ENCODE measurements at regions not wholly inside any gene's neighbourhood (a gene's known extent, or its start where the extent isn't known, plus 50 kb on each side); places are given as distances from the start of the nearest gene placed in this dataset.

DNA sequence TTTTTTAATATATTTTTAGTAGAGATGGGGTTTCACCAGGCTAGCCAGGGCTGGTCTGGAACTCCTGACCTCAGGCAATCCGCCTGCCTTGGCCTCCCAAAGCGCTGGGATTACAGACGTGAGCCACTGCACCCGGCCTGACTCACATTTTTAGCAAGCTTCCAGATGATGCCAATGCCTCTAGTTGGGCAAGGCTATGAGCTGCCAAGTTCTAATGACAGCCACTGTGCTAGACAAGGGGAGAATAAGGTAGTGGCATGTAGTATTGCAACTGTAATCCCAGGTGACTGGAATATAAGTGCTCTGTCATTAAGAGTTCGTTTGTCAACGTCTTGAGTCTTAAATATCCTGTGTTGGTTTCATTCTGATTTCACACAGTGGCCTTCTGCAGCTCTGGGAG, 96.7 kb downstream of the SLIT2 start:
- H3K4me3 ChIP-seq: no peak overlapping the region
- H3K9me3 Mint-ChIP-seq: no peaks in the 10 kb centered on the region
- H3K27me3 ChIP-seq (ENCODE audit: insufficient read depth): no peaks in the 10 kb centered on the region
- H3K4me2 ChIP-seq: no peak overlapping the region
- H3K27me3 Mint-ChIP-seq (ENCODE audit: insufficient read depth, low read depth, poor library complexity): peaks cover 4% of the 10 kb centered on the region
- no peaks in the 10 kb centered on the region for H3F3A ChIP-seq (replicated peaks; ENCODE audit: low read depth)
- H3K9me2 ChIP-seq (ENCODE audit: insufficient read depth): no peaks in the 10 kb centered on the region
- no peaks in the 10 kb centered on the region for H3K36me3 ChIP-seq (ENCODE audit: insufficient read depth)
- H3K27ac Mint-ChIP-seq: no peak overlapping the region
- H3K36me3 Mint-ChIP-seq (ENCODE audit: low read depth): no peaks in the 10 kb centered on the region
- H3K4me1 Mint-ChIP-seq: peaks cover 12% of the 10 kb centered on the region
- no peaks in the 10 kb centered on the region for H4K20me1 ChIP-seq (replicated peaks; ENCODE audit: insufficient read depth)
- H2AFZ ChIP-seq: no peak overlapping the region
- no peak for TF ChIP-seq STAT1 (IDR thresholded peaks at IDR 0.05; ENCODE audit: unreplicated experiment)
- no peak for TF ChIP-seq EZH2 (IDR thresholded peaks at IDR 0.05; ENCODE audit: low read depth, unreplicated experiment)
- no peak for TF ChIP-seq JUNB (IDR thresholded peaks at IDR 0.05; ENCODE audit: unreplicated experiment)
- TF ChIP-seq, protein P1, sequence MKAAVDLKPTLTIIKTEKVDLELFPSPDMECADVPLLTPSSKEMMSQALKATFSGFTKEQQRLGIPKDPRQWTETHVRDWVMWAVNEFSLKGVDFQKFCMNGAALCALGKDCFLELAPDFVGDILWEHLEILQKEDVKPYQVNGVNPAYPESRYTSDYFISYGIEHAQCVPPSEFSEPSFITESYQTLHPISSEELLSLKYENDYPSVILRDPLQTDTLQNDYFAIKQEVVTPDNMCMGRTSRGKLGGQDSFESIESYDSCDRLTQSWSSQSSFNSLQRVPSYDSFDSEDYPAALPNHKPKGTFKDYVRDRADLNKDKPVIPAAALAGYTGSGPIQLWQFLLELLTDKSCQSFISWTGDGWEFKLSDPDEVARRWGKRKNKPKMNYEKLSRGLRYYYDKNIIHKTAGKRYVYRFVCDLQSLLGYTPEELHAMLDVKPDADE (IDR thresholded peaks at IDR 0.05): no peak
- TF ChIP-seq, protein P2, sequence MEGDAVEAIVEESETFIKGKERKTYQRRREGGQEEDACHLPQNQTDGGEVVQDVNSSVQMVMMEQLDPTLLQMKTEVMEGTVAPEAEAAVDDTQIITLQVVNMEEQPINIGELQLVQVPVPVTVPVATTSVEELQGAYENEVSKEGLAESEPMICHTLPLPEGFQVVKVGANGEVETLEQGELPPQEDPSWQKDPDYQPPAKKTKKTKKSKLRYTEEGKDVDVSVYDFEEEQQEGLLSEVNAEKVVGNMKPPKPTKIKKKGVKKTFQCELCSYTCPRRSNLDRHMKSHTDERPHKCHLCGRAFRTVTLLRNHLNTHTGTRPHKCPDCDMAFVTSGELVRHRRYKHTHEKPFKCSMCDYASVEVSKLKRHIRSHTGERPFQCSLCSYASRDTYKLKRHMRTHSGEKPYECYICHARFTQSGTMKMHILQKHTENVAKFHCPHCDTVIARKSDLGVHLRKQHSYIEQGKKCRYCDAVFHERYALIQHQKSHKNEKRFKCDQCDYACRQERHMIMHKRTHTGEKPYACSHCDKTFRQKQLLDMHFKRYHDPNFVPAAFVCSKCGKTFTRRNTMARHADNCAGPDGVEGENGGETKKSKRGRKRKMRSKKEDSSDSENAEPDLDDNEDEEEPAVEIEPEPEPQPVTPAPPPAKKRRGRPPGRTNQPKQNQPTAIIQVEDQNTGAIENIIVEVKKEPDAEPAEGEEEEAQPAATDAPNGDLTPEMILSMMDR (conservative IDR thresholded peaks at IDR 0.05; ENCODE audit: low read depth in 2 of 2): no peak
- TF ChIP-seq, protein P3, sequence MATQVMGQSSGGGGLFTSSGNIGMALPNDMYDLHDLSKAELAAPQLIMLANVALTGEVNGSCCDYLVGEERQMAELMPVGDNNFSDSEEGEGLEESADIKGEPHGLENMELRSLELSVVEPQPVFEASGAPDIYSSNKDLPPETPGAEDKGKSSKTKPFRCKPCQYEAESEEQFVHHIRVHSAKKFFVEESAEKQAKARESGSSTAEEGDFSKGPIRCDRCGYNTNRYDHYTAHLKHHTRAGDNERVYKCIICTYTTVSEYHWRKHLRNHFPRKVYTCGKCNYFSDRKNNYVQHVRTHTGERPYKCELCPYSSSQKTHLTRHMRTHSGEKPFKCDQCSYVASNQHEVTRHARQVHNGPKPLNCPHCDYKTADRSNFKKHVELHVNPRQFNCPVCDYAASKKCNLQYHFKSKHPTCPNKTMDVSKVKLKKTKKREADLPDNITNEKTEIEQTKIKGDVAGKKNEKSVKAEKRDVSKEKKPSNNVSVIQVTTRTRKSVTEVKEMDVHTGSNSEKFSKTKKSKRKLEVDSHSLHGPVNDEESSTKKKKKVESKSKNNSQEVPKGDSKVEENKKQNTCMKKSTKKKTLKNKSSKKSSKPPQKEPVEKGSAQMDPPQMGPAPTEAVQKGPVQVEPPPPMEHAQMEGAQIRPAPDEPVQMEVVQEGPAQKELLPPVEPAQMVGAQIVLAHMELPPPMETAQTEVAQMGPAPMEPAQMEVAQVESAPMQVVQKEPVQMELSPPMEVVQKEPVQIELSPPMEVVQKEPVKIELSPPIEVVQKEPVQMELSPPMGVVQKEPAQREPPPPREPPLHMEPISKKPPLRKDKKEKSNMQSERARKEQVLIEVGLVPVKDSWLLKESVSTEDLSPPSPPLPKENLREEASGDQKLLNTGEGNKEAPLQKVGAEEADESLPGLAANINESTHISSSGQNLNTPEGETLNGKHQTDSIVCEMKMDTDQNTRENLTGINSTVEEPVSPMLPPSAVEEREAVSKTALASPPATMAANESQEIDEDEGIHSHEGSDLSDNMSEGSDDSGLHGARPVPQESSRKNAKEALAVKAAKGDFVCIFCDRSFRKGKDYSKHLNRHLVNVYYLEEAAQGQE (IDR thresholded peaks at IDR 0.05; ENCODE audit: unreplicated experiment): no peak
- TF ChIP-seq, protein P4, sequence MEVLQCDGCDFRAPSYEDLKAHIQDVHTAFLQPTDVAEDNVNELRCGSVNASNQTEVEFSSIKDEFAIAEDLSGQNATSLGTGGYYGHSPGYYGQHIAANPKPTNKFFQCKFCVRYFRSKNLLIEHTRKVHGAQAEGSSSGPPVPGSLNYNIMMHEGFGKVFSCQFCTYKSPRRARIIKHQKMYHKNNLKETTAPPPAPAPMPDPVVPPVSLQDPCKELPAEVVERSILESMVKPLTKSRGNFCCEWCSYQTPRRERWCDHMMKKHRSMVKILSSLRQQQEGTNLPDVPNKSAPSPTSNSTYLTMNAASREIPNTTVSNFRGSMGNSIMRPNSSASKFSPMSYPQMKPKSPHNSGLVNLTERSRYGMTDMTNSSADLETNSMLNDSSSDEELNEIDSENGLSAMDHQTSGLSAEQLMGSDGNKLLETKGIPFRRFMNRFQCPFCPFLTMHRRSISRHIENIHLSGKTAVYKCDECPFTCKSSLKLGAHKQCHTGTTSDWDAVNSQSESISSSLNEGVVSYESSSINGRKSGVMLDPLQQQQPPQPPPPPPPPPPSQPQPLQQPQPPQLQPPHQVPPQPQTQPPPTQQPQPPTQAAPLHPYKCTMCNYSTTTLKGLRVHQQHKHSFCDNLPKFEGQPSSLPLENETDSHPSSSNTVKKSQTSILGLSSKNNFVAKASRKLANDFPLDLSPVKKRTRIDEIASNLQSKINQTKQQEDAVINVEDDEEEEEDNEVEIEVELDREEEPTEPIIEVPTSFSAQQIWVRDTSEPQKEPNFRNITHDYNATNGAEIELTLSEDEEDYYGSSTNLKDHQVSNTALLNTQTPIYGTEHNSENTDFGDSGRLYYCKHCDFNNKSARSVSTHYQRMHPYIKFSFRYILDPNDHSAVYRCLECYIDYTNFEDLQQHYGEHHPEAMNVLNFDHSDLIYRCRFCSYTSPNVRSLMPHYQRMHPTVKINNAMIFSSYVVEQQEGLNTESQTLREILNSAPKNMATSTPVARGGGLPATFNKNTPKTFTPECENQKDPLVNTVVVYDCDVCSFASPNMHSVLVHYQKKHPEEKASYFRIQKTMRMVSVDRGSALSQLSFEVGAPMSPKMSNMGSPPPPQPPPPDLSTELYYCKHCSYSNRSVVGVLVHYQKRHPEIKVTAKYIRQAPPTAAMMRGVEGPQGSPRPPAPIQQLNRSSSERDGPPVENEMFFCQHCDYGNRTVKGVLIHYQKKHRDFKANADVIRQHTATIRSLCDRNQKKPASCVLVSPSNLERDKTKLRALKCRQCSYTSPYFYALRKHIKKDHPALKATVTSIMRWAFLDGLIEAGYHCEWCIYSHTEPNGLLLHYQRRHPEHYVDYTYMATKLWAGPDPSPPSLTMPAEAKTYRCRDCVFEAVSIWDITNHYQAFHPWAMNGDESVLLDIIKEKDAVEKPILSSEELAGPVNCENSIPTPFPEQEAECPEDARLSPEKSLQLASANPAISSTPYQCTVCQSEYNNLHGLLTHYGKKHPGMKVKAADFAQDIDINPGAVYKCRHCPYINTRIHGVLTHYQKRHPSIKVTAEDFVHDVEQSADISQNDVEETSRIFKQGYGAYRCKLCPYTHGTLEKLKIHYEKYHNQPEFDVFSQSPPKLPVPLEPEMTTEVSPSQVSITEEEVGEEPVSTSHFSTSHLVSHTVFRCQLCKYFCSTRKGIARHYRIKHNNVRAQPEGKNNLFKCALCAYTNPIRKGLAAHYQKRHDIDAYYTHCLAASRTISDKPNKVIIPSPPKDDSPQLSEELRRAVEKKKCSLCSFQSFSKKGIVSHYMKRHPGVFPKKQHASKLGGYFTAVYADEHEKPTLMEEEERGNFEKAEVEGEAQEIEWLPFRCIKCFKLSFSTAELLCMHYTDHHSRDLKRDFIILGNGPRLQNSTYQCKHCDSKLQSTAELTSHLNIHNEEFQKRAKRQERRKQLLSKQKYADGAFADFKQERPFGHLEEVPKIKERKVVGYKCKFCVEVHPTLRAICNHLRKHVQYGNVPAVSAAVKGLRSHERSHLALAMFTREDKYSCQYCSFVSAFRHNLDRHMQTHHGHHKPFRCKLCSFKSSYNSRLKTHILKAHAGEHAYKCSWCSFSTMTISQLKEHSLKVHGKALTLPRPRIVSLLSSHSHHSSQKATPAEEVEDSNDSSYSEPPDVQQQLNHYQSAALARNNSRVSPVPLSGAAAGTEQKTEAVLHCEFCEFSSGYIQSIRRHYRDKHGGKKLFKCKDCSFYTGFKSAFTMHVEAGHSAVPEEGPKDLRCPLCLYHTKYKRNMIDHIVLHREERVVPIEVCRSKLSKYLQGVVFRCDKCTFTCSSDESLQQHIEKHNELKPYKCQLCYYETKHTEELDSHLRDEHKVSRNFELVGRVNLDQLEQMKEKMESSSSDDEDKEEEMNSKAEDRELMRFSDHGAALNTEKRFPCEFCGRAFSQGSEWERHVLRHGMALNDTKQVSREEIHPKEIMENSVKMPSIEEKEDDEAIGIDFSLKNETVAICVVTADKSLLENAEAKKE (CRISPR knock-in tag; IDR thresholded peaks at IDR 0.05): no peak
- TF ChIP-seq POLR2AphosphoS5 (IDR thresholded peaks at IDR 0.05; ENCODE audit: low read depth): no peak
- no peak for TF ChIP-seq CREB1 (CRISPR knock-in tag; IDR thresholded peaks at IDR 0.05; ENCODE audit: low read depth)
- TF ChIP-seq NANOG (IDR thresholded peaks at IDR 0.05; ENCODE audit: borderline replicate concordance): no peak
- TF ChIP-seq ZNF114 (CRISPR knock-in tag; IDR thresholded peaks at IDR 0.05): no peak
- no peak for TF ChIP-seq ZNF331 (CRISPR knock-in tag; IDR thresholded peaks at IDR 0.05; ENCODE audit: low read depth)
- TF ChIP-seq EZH2phosphoT487 (IDR thresholded peaks at IDR 0.05; ENCODE audit: unreplicated experiment): no peak
- no peak overlapping the region for H3K4me3 Mint-ChIP-seq
- H3K27ac ChIP-seq (ENCODE audit: low read depth): no peak overlapping the region
- peaks cover 3% of the 10 kb centered on the region for H3K4me1 ChIP-seq (ENCODE audit: insufficient read depth)
- no peaks in the 10 kb centered on the region for H3K79me2 ChIP-seq (replicated peaks; ENCODE audit: insufficient read depth)
- no peak for DNase-seq (ENCODE audit: low spot score)
- ATAC-seq: no peak

All from GM23338 (cell line).